ENCODE measurements at regions not wholly inside any gene's neighbourhood (a gene's known extent, or its start where the extent isn't known, plus 50 kb on each side); places are given as distances from the start of the nearest gene placed in this dataset.
"Not testable (repeated sequence)": the region's sequence is repeated elsewhere in the genome, so short reads cannot be mapped to it uniquely, and the experiment has no call there.

GRCh38 chr22:47615051-47615450 is 852.6 kb downstream of the TBC1D22A start:
- no peak for TF ChIP-seq CTCF (IDR thresholded peaks at IDR 0.05; ENCODE audit: borderline replicate concordance, insufficient read depth, low read depth, low read length)
- no peak overlapping the region for H3K4me3 ChIP-seq (ENCODE audit: low read depth, low read length)

DNA sequence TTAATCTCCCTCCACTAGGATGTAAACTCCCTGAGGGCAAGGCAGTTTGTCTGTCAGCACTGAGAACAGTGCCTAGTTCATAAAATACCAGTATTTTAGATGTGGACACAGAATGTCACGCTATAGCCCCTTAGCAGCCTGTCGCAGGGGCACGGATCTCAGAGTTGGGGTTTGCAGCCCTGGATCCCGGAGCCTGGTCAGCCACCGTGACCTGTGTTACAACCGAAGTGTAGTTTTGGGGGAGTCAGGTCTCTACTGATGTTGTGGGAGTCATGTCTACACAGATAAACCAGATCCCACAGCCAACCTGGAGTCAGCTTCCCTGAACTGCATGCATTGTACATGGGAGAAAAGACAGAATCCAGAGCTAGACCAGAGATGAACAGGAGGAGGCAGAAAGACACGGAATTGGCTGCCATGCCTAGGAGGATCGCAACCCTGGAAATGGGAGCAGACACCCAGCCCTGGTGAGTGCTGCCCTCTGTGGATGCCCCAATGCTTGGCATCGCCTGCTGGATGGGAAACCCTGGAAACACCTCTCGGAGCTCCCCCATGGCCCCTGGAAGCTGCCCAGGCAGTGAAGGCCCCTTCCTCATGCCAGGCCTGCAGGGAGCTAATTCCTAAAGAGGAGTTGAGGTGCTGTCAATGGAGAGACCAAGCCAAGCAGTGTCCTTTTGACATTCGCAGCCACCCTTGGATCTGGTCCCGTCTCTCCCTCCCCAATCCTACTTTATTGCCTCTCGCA is 851.3 kb downstream of the TBC1D22A start:
- H3K4me3 ChIP-seq (ENCODE audit: low read depth, low read length) = no peak overlapping the region
- no peak for TF ChIP-seq CTCF (IDR thresholded peaks at IDR 0.05; ENCODE audit: borderline replicate concordance, insufficient read depth, low read depth, low read length)

DNA sequence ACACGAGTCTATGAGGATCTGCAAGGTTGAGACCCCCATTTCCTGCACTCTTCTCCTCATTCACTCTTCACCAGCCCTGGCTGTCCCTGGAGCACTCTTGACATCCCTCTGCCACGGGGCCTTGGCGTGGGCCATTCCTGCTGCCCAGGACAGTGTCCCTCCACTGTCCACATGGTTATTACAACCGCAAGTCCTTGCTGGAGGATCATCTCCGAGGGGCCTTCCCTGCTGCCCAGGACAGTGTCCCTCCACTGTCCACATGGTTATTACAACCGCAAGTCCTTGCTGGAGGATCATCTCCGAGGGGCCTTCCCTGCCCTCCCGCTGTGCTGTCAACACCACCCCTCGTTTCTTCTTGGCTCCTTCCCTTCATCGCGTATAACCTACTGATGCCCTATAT is 850.7 kb downstream of the TBC1D22A start:
- H3K4me3 ChIP-seq (ENCODE audit: low read depth, low read length) = not testable (repeated sequence)

DNA sequence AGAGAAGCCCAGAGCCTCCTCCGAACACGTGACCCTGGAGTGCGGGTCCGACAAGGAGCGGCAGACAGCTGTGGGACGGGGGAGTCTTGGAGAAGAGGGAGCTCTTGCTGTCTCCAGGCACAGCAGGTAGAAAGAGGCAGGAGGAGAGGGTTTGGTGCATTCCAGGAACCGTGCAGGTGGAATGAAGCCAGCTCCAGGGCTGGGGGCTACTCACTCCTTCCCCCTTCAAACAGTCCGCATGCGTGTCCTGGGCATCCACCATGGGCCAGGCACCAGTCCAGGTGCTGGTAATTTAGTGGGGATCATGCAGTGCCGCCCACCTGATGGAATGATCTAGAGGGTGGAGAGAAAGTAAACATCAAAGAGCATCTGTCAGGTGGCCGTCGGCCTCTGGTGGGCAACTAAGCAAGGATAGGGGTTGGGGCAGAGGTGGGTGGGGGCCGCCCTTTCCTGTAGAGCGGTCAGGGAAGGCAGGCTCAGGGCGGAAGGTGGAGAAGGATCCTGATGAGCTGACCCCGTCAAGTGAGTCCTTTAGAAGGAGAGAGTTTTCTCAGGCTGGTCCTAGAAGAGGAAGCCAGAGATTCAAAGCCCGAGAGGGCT is 850.0 kb downstream of the TBC1D22A start:
- TF ChIP-seq CTCF (IDR thresholded peaks at IDR 0.05; ENCODE audit: borderline replicate concordance, insufficient read depth, low read depth, low read length) = no peak
- no peak overlapping the region for H3K4me3 ChIP-seq (ENCODE audit: low read depth, low read length)

DNA sequence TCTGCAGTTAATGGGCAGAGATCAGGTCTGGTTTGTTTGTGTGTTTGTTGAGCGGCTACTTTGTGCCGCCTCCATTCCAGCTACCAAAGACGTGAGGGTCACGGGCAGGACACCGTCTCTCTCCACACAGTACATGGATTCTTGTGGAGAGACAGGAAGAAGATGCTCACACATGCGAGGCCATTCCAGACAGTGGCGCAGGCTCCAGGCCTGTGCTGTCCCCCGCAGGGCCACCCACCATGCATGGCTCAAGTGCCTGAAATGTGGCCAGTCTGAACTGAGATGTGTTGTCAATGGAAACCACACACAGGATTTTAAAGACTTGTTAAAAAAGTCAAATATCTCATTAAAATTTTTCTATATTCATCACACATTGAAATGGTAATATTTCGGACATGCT is 848.3 kb downstream of the TBC1D22A start:
- H3K4me3 ChIP-seq (ENCODE audit: low read depth, low read length) = no peak overlapping the region
- no peak for TF ChIP-seq CTCF (IDR thresholded peaks at IDR 0.05; ENCODE audit: borderline replicate concordance, insufficient read depth, low read depth, low read length)

- no peak for TF ChIP-seq CTCF (IDR thresholded peaks at IDR 0.05; ENCODE audit: borderline replicate concordance, insufficient read depth, low read depth, low read length)
- H3K4me3 ChIP-seq (ENCODE audit: low read depth, low read length) = no peak overlapping the region
Measured at GRCh38 chr22:47610281-47610680, 847.8 kb downstream of the TBC1D22A start.

GRCh38 chr22:47609653-47610052 is 847.2 kb downstream of the TBC1D22A start:
- no peak for TF ChIP-seq CTCF (IDR thresholded peaks at IDR 0.05; ENCODE audit: borderline replicate concordance, insufficient read depth, low read depth, low read length)
- no peak overlapping the region for H3K4me3 ChIP-seq (ENCODE audit: low read depth, low read length)
